Prostate gland (tissue), 2 donors: ENCODE measurements at regions not wholly inside any gene's neighbourhood (a gene's known extent, or its start where the extent isn't known, plus 50 kb on each side); places are given as distances from the start of the nearest gene placed in this dataset.

ENCODE experiments used
- POLR2A ChIP-seq: fragments of 450-650 bp; IDR thresholded peaks from one replicate; pipeline ENCODE4 v1.6.1; 2016; ENCODE audit warnings: antibody characterized with exemption, mild to moderate bottlenecking
- POLR2AphosphoS5 ChIP-seq: sonication (generic); formaldehyde crosslinking; IDR thresholded peaks from one replicate; pipeline ENCODE4 v1.6.1; 2017; ENCODE audit warnings: antibody characterized with exemption
- TF ChIP-seq, protein P1 (sequence below), 4 experiments: fragments of 200-600 bp in 2 of 4; fragments of 450-650 bp in 2 of 4; sonication (generic) in 2 of 4; IDR thresholded peaks; 1 replicate in 3 of 4; 2 replicates in 1 of 4; pipeline ENCODE4 v1.5.1; 2016 to 2019; ENCODE audit warnings: antibody characterized with exemption in 4 of 4, mild to moderate bottlenecking in 2 of 4, moderate library complexity in 2 of 4

DNA sequence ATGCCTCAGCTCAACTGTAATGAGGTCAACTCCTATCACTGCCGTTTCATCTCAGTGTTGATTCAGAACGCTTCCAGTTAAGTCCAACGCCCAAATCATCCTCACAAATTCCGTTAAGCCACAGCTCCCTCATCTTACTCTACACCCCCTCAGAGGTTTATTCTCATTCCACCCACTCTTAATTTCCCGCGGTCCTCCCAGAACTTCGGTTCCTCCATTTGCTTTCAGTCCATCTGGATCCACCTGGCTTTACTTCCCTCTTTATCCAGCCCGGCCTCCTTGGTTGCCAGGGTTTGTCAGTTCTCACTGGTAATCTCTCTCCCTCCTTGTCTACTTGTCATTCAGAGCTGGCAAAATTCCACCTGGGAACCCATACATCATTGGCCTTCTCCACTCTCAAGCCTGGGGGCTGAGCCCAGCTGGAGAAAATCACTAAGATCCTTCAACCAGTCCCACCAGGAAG, 51.3 kb upstream of the RUNX1 start:
- TF ChIP-seq, protein P1, sequence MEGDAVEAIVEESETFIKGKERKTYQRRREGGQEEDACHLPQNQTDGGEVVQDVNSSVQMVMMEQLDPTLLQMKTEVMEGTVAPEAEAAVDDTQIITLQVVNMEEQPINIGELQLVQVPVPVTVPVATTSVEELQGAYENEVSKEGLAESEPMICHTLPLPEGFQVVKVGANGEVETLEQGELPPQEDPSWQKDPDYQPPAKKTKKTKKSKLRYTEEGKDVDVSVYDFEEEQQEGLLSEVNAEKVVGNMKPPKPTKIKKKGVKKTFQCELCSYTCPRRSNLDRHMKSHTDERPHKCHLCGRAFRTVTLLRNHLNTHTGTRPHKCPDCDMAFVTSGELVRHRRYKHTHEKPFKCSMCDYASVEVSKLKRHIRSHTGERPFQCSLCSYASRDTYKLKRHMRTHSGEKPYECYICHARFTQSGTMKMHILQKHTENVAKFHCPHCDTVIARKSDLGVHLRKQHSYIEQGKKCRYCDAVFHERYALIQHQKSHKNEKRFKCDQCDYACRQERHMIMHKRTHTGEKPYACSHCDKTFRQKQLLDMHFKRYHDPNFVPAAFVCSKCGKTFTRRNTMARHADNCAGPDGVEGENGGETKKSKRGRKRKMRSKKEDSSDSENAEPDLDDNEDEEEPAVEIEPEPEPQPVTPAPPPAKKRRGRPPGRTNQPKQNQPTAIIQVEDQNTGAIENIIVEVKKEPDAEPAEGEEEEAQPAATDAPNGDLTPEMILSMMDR (IDR thresholded peaks at IDR 0.05): no peak
- TF ChIP-seq POLR2AphosphoS5 (no peak), POLR2A (no peak)
